Endothelial cell of umbilical vein (primary cell): ENCODE measurements at regions not wholly inside any gene's neighbourhood (a gene's known extent, or its start where the extent isn't known, plus 50 kb on each side); places are given as distances from the start of the nearest gene placed in this dataset.

ENCODE experiments used
- BruUV-seq: library from RNA; stranded (reverse); fragments of 400-500 nt; replicated peaks from 2 replicates; lab custom pipeline; 2021; lab: Mats Ljungman, UMichigan
- CTCF ChIA-PET: fragments of 300-600, 350-600 bp; sonication (Branson Sonifier 250); formaldehyde crosslinking; loops from one replicate; lab custom pipeline; 2021; ENCODE audit warnings: antibody characterized with exemption, inconsistent platforms; lab: Charles Lee
- POLR2A ChIA-PET: fragments of 300-600, 350-600 bp; sonication (Branson Sonifier 250); formaldehyde crosslinking; loops from one replicate; lab custom pipeline; 2021; ENCODE audit warnings: antibody characterized with exemption, inconsistent platforms; lab: Charles Lee
- DNase-seq: peaks from one replicate; pipeline ENCODE4 v3.0.0-alpha.2; 2011; ENCODE audit warnings: low read depth, low spot score
- FAIRE-seq: peaks from 2 replicates; lab custom pipeline; 2011; peaks lifted over from hg19 to GRCh38; lab: Jason Lieb, UNC
- H2AFZ ChIP-seq: 2 replicates; pipeline ENCODE4 v1.6.0; 2012; ENCODE audit warnings: low read depth, low read length, control low read depth, inconsistent platforms
- H3K27ac ChIP-seq: 2 replicates; pipeline ENCODE4 v1.5.1; 2011; ENCODE audit warnings: low read depth, mild to moderate bottlenecking, control low read depth, low read length, moderate library complexity; ENCODE audit not compliant: insufficient read depth
- H3K27me3 ChIP-seq, 2 experiments: 2 replicates each; pipeline versions ENCODE4 v1.6.0 to v1.6.1; 2011; ENCODE audit warnings: low read length in 2 of 2, mixed read lengths in 1 of 2; ENCODE audit not compliant: control insufficient read depth in 2 of 2, insufficient read depth in 2 of 2
- H3K36me3 ChIP-seq, 2 experiments: 2 replicates in 1 of 2; 3 replicates in 1 of 2; pipeline ENCODE4 v1.5.1; 2011; ENCODE audit warnings: low read length in 2 of 2, mild to moderate bottlenecking in 1 of 2, moderate library complexity in 1 of 2; ENCODE audit not compliant: control insufficient read depth in 2 of 2, insufficient read depth in 2 of 2; ENCODE audit errors: extremely low read depth in 1 of 2
- H3K4me1 ChIP-seq: 3 replicates; pipeline ENCODE4 v1.5.1; 2011; ENCODE audit warnings: mild to moderate bottlenecking, low read length; ENCODE audit not compliant: control insufficient read depth, insufficient read depth; ENCODE audit errors: extremely low read depth
- H3K4me2 ChIP-seq: 2 replicates; pipeline ENCODE4 v1.6.1; 2011; ENCODE audit warnings: low read length, control low read depth, mixed read lengths; ENCODE audit not compliant: insufficient read depth
- H3K4me3 ChIP-seq, 3 experiments: fragments of 200-600 bp in 1 of 3; sonication (generic), shearing (Covaris generic) in 1 of 3; replicated peaks in 1 of 3; 2 replicates each; pipeline ENCODE4 v1.5.1; 2011 to 2016; ENCODE audit warnings: control low read depth in 3 of 3, low read length in 3 of 3, mild to moderate bottlenecking in 2 of 3, inconsistent platforms in 1 of 3, low read depth in 1 of 3, moderate library complexity in 1 of 3; ENCODE audit not compliant: insufficient read depth in 1 of 3
- H3K79me2 ChIP-seq: 2 replicates; pipeline ENCODE4 v1.6.0; 2012; ENCODE audit warnings: low read length, inconsistent platforms; ENCODE audit not compliant: control insufficient read depth, insufficient read depth
- H3K9ac ChIP-seq: replicated peaks from 2 replicates; pipeline ENCODE3; 2011; ENCODE audit warnings: low read length, control low read depth; ENCODE audit not compliant: insufficient read depth; ENCODE audit errors: extremely low read depth
- H3K9me1 ChIP-seq: replicated peaks from 3 replicates; pipeline ENCODE4 v1.6.0; 2011; ENCODE audit warnings: mild to moderate bottlenecking, low read length; ENCODE audit not compliant: control insufficient read depth, insufficient read depth; ENCODE audit errors: extremely low read depth
- H3K9me3 ChIP-seq: replicated peaks from 2 replicates; pipeline ENCODE4 v1.5.1; 2012; ENCODE audit warnings: low read length, inconsistent platforms; ENCODE audit not compliant: control insufficient read depth, insufficient read depth
- H4K20me1 ChIP-seq: replicated peaks from 2 replicates; pipeline ENCODE3; 2011; ENCODE audit warnings: mild to moderate bottlenecking, low read length; ENCODE audit not compliant: control insufficient read depth, insufficient read depth; ENCODE audit errors: extremely low read depth
- EZH2 ChIP-seq: IDR thresholded peaks from 2 replicates; pipeline ENCODE4 v1.6.1; 2012; ENCODE audit warnings: borderline replicate concordance, low read depth, mild to moderate bottlenecking, moderate library complexity, low read length, inconsistent platforms; ENCODE audit not compliant: severe bottlenecking
- GATA2 ChIP-seq: IDR thresholded peaks from 2 replicates; pipeline ENCODE4 v1.7.0; 2011; ENCODE audit warnings: low read depth, mild to moderate bottlenecking, moderate library complexity, mixed read lengths, low read length; ENCODE audit not compliant: insufficient read length, insufficient read depth
- JUN ChIP-seq: IDR thresholded peaks from 2 replicates; pipeline ENCODE4 v1.6.1; 2011; ENCODE audit warnings: borderline replicate concordance, low read depth; ENCODE audit not compliant: insufficient read length, insufficient read depth
- MYC ChIP-seq: IDR thresholded peaks from one replicate; pipeline ENCODE4 v1.6.1; 2011; ENCODE audit warnings: mild to moderate bottlenecking, low read depth, low read length
- POLR2A ChIP-seq: IDR thresholded peaks from 2 replicates; pipeline ENCODE4 v1.6.1; 2012; ENCODE audit warnings: low read depth, mild to moderate bottlenecking, control low read depth, low read length
- POLR2AphosphoS5 ChIP-seq: IDR thresholded peaks from 2 replicates; pipeline ENCODE4 v1.6.1; 2012; ENCODE audit warnings: low read depth, mild to moderate bottlenecking, control low read depth, low read length, moderate library complexity; ENCODE audit not compliant: insufficient read depth
- dilution Hi-C: fragments of 300-500 bp; cut with MboI; formaldehyde crosslinking; loops from one replicate; pipeline ENCODE4 v1.15.0; 2019; ENCODE audit warnings: low sequenced_read_pairs; ENCODE audit not compliant: extremely low pct_ligation_motif_present
- intact Hi-C: fragments of 100-400 bp; cut with micrococcal nuclease; formaldehyde crosslinking; loops from one replicate; pipeline ENCODE4 v1.10.0; 2022
- TF ChIP-seq, protein P1 (sequence below), 2 donors: IDR thresholded peaks; 1 replicate in 1 of 2; 2 replicates in 1 of 2; pipeline ENCODE4 v1.5.1; 2011; ENCODE audit warnings: low read length in 2 of 2, mild to moderate bottlenecking in 2 of 2, moderate library complexity in 2 of 2, control low read depth in 1 of 2, inconsistent platforms in 1 of 2, low read depth in 1 of 2; ENCODE audit not compliant: insufficient read depth in 1 of 2; ENCODE audit errors: extremely low read depth in 1 of 2
- TF ChIP-seq, protein P2 (sequence below): IDR thresholded peaks from 2 replicates; pipeline ENCODE4 v1.6.1; 2011; ENCODE audit not compliant: insufficient read depth, insufficient read length

DNA sequence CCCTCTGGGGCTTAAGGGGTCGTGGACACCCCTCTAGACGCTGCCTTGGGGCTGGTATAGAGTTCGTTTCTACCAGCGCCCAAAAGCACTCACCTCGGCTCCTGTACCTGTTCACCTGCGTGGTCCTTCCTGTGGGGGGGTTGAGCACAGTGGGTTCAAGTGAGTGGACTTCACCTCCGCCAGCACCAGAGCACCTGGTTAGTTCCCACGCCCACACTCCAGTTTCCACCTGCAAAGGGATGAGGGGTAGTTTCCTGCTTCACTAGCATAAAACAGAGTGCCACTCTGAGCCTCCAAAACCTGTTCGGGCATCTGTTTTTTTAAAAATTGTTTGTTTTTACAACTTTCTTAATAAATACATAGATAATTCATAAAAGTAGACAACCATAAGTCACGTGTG, 64.5 kb upstream of the SIPA1L2 start:
- Histone ChIP-seq H3K79me2 (no peaks in the 10 kb centered on the region), H3K4me3 (no peak overlapping the region), H2AFZ (no peak overlapping the region), H3K9me3 (no peaks in the 10 kb centered on the region), H3K4me2 (no peak overlapping the region), H3K9me1 (no peaks in the 10 kb centered on the region), H3K36me3 (no peaks in the 10 kb centered on the region), H3K27me3 (no peaks in the 10 kb centered on the region), H3K27ac (no peak overlapping the region), H3K9ac (no peak overlapping the region), H3K4me1 (peaks cover 10% of the 10 kb centered on the region), H4K20me1 (no peaks in the 10 kb centered on the region)
- TF ChIP-seq POLR2A (no peak), POLR2AphosphoS5 (no peak), JUN (no peak), MYC (no peak)
- TF ChIP-seq, protein P1, sequence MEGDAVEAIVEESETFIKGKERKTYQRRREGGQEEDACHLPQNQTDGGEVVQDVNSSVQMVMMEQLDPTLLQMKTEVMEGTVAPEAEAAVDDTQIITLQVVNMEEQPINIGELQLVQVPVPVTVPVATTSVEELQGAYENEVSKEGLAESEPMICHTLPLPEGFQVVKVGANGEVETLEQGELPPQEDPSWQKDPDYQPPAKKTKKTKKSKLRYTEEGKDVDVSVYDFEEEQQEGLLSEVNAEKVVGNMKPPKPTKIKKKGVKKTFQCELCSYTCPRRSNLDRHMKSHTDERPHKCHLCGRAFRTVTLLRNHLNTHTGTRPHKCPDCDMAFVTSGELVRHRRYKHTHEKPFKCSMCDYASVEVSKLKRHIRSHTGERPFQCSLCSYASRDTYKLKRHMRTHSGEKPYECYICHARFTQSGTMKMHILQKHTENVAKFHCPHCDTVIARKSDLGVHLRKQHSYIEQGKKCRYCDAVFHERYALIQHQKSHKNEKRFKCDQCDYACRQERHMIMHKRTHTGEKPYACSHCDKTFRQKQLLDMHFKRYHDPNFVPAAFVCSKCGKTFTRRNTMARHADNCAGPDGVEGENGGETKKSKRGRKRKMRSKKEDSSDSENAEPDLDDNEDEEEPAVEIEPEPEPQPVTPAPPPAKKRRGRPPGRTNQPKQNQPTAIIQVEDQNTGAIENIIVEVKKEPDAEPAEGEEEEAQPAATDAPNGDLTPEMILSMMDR (IDR thresholded peaks at IDR 0.05; ENCODE audit: extremely low read depth in 1 of 2, insufficient read depth in 1 of 2, low read depth in 1 of 2, low read length in 2 of 2): no peak
- CTCF ChIA-PET: no interaction called here
- dilution Hi-C loops: no loop called here
- no TSS peak for BruUV-seq
- POLR2A ChIA-PET: no interaction called here
- DNase-seq: no peak
- intact Hi-C loops: no loop called here
- no peak for FAIRE-seq

DNA sequence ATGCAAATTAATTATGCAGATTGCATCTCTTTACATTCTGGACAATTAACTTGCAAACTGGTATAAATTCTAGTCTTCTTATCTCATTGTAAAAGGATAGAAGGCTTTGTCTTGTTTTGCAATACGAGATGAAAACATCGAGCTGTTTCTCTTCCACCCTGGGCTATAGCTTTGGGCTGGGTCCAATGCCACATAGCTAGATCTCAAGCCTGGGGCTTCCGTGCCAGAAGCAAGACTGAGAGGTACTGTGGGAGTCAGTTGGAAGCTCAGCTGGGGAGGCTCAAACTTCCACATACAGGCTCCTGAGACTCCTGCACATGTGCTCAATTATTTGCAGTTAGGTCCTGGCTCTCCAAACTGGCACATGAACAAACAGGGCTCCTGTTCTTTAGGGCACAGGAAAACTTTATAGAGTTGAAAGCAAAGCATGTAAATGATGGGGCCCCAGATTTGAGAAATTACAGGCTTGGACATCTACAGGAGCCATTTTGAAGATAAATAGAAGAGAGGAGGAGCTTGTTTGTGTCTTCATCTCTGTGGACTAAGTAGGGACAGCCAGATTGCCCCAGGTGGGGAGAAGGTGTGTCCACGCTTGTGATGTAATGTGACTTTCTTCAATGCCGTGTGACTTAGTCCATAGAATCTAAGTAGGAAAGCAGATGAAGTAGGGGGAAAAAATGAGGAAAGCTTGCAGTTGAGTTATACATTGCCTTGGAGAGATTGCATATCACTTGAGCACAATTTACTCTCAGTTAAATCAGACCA, 65.9 kb upstream of the SIPA1L2 start:
- Histone ChIP-seq H2AFZ (no peak overlapping the region), H3K9ac (no peak overlapping the region), H3K9me3 (no peaks in the 10 kb centered on the region), H3K27ac (no peak overlapping the region), H3K9me1 (no peaks in the 10 kb centered on the region), H3K4me3 (no peak overlapping the region), H3K79me2 (no peaks in the 10 kb centered on the region), H3K36me3 (no peaks in the 10 kb centered on the region), H4K20me1 (no peaks in the 10 kb centered on the region), H3K4me2 (no peak overlapping the region), H3K27me3 (no peaks in the 10 kb centered on the region), H3K4me1 (no peaks in the 10 kb centered on the region)
- intact Hi-C loops (no loop called here), dilution Hi-C loops (no loop called here)
- ChIA-PET POLR2A (interaction anchor here (0.5 kb wide), 1 partner anchor 21 kb away, joined by 8 read pairs; no protein-coding TSS in a partner anchor), CTCF (interaction anchor here (0.6 to 0.9 kb wide), 3 partner anchors 50 to 66 kb away, joined by 3 to 4 read pairs (median 3); partner anchors contain the start of gene SIPA1L2)
- no peak for TF ChIP-seq JUN
- TF ChIP-seq POLR2AphosphoS5: no peak
- TF ChIP-seq, protein P2, sequence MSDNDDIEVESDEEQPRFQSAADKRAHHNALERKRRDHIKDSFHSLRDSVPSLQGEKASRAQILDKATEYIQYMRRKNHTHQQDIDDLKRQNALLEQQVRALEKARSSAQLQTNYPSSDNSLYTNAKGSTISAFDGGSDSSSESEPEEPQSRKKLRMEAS: no peak
- no peak for TF ChIP-seq EZH2
- TF ChIP-seq, protein P1 (IDR thresholded peaks at IDR 0.05; ENCODE audit: extremely low read depth in 1 of 2, insufficient read depth in 1 of 2, low read depth in 1 of 2, low read length in 2 of 2): no peak
- no peak for TF ChIP-seq GATA2
- TF ChIP-seq POLR2A: no peak
- DNase-seq: no peak
- BruUV-seq: no TSS peak
- no peak for FAIRE-seq
